SK-N-SH (cell line): ENCODE measurements at regions not wholly inside any gene's neighbourhood (a gene's known extent, or its start where the extent isn't known, plus 50 kb on each side); places are given as distances from the start of the nearest gene placed in this dataset.
A peak's percentile ranks its signal among the peaks of the same experiment; 100 is the strongest.

ENCODE experiments used
- CTCF ChIA-PET: fragments of 300-600, 350-600 bp; formaldehyde crosslinking; extraction: SDS; loops from one replicate; lab custom pipeline; 2021; lab: Yijun Ruan, JAX
- POLR2A ChIA-PET: fragments of 350-600 bp; sonication (Branson Sonifier 250); formaldehyde crosslinking; extraction: SDS; loops from one replicate; lab custom pipeline; 2020; ENCODE audit warnings: antibody characterized with exemption, inconsistent platforms; lab: Yijun Ruan, JAX
- DNase-seq: peaks from one replicate; pipeline ENCODE4 v3.0.0; 2012
- H2AFZ ChIP-seq: fragments of 200-600 bp; sonication (generic); 2 replicates; pipeline ENCODE4 v1.8.1; 2016; ENCODE audit warnings: antibody characterized with exemption, mild to moderate bottlenecking, low read depth
- H3F3A ChIP-seq: fragments of 200-600 bp; sonication (generic); replicated peaks from 2 replicates; pipeline ENCODE3; 2016; ENCODE audit warnings: antibody characterized with exemption, mild to moderate bottlenecking; ENCODE audit not compliant: insufficient read depth
- H3K27ac ChIP-seq, 2 experiments: fragments of 200-500 bp in 1 of 2; fragments of 200-600 bp in 1 of 2; sonication (Bioruptor generic) in 1 of 2; sonication (generic), shearing (Covaris generic) in 1 of 2; 2 replicates each; pipeline versions ENCODE4 v1.5.1 to v1.6.1; 2014 to 2016; ENCODE audit warnings: low read depth in 2 of 2, inconsistent platforms in 1 of 2, low read length in 1 of 2, mild to moderate bottlenecking in 1 of 2, mixed read lengths in 1 of 2
- H3K27me3 ChIP-seq: fragments of 200-600 bp; sonication (generic), shearing (Covaris generic); 2 replicates; pipeline ENCODE4 v1.6.1; 2016; ENCODE audit warnings: mixed run types; ENCODE audit not compliant: insufficient read depth
- H3K36me3 ChIP-seq, 2 experiments: fragments of 200-500 bp in 1 of 2; fragments of 200-600 bp in 1 of 2; sonication (Bioruptor generic) in 1 of 2; sonication (generic) in 1 of 2; replicated peaks in 1 of 2; 2 replicates each; pipeline versions ENCODE3 to v1.5.1; 2014 to 2016; ENCODE audit warnings: low read length in 1 of 2, mild to moderate bottlenecking in 1 of 2; ENCODE audit not compliant: insufficient read depth in 2 of 2, control insufficient read depth in 1 of 2
- H3K4me1 ChIP-seq, 2 experiments: fragments of 200-500 bp in 1 of 2; fragments of 200-600 bp in 1 of 2; sonication (Bioruptor generic) in 1 of 2; sonication (generic), shearing (Covaris generic) in 1 of 2; 2 replicates each; pipeline versions ENCODE4 v1.5.1 to v1.6.1; 2014 to 2016; ENCODE audit warnings: low read depth in 1 of 2, low read length in 1 of 2, mixed run types in 1 of 2; ENCODE audit not compliant: insufficient read depth in 2 of 2, control insufficient read depth in 1 of 2
- H3K4me2 ChIP-seq: fragments of 200-600 bp; sonication (generic), shearing (Covaris generic); 2 replicates; pipeline ENCODE4 v1.6.1; 2017; ENCODE audit warnings: mixed run types
- H3K4me3 ChIP-seq, 2 experiments: fragments of 200-500 bp in 1 of 2; fragments of 200-600 bp in 1 of 2; sonication (Bioruptor generic) in 1 of 2; sonication (generic), shearing (Covaris generic) in 1 of 2; 2 replicates each; pipeline versions ENCODE4 v1.5.1 to v1.8.1; 2014 to 2016; ENCODE audit warnings: low read depth in 2 of 2, inconsistent platforms in 1 of 2, low read length in 1 of 2, mild to moderate bottlenecking in 1 of 2, mixed read lengths in 1 of 2, moderate library complexity in 1 of 2
- H3K79me2 ChIP-seq: fragments of 200-600 bp; sonication (generic); 2 replicates; pipeline ENCODE4 v1.8.1; 2017; ENCODE audit warnings: mild to moderate bottlenecking; ENCODE audit not compliant: insufficient read depth
- H3K9ac ChIP-seq: fragments of 200-600 bp; sonication (generic); 2 replicates; pipeline ENCODE4 v1.6.1; 2017; ENCODE audit warnings: mixed run types
- H3K9me2 ChIP-seq: fragments of 200-600 bp; sonication (generic); 2 replicates; pipeline ENCODE4 v1.6.1; 2017; ENCODE audit warnings: mixed run types
- H3K9me3 ChIP-seq: fragments of 200-600 bp; sonication (generic); 2 replicates; pipeline ENCODE4 v1.6.1; 2017; ENCODE audit warnings: mixed run types, mild to moderate bottlenecking, moderate library complexity
- H4K20me1 ChIP-seq: fragments of 200-600 bp; sonication (generic); 2 replicates; pipeline ENCODE4 v1.6.1; 2017; ENCODE audit warnings: mild to moderate bottlenecking, mixed run types; ENCODE audit not compliant: insufficient read depth
- CHD2 ChIP-seq: fragments of 150-350 bp; IDR thresholded peaks from 2 replicates; pipeline ENCODE4 v1.6.1; 2018; ENCODE audit warnings: low read length; ENCODE audit not compliant: partially characterized antibody
- EZH2phosphoT487 ChIP-seq: fragments of 200-600 bp; sonication (generic); IDR thresholded peaks from 2 replicates; pipeline ENCODE4 v1.6.1; 2017; ENCODE audit warnings: low read depth, mixed run types, mild to moderate bottlenecking, antibody characterized with exemption, moderate library complexity, borderline replicate concordance
- FOSL2 ChIP-seq: IDR thresholded peaks from 2 replicates; pipeline ENCODE4 v1.4.0; 2012; ENCODE audit warnings: low read depth, mild to moderate bottlenecking, moderate library complexity, borderline replicate concordance
- IRF3 ChIP-seq: fragments of 150-350 bp; IDR thresholded peaks from 2 replicates; pipeline ENCODE4 v1.6.1; 2016; ENCODE audit warnings: mild to moderate bottlenecking, low read depth, low read length
- JUND ChIP-seq: IDR thresholded peaks from 2 replicates; pipeline ENCODE4 v1.4.0; 2012
- MAX ChIP-seq: IDR thresholded peaks from 2 replicates; pipeline ENCODE4 v1.4.0; 2012; ENCODE audit warnings: low read depth
- MXI1 ChIP-seq: IDR thresholded peaks from 2 replicates; pipeline ENCODE4 v1.6.1; 2012; ENCODE audit warnings: mild to moderate bottlenecking, low read depth, low read length, improper control_type of control experiment
- NFIC ChIP-seq: IDR thresholded peaks from 2 replicates; pipeline ENCODE4 v1.4.0; 2012; ENCODE audit warnings: borderline replicate concordance
- NRF1 ChIP-seq: IDR thresholded peaks from 2 replicates; pipeline ENCODE4 v1.6.1; 2012; ENCODE audit warnings: low read depth, mild to moderate bottlenecking, low read length
- RAD21 ChIP-seq: IDR thresholded peaks from 2 replicates; pipeline ENCODE4 v1.6.1; 2012; ENCODE audit warnings: mild to moderate bottlenecking, low read length
- RCOR1 ChIP-seq: fragments of 150-350 bp; IDR thresholded peaks from 2 replicates; pipeline ENCODE4 v1.6.1; 2017; ENCODE audit warnings: antibody characterized with exemption, low read length
- RFX5 ChIP-seq: IDR thresholded peaks from 2 replicates; pipeline ENCODE4 v1.6.1; 2012; ENCODE audit warnings: mild to moderate bottlenecking, improper control_type of control experiment, low read length
- SIN3A ChIP-seq: IDR thresholded peaks from 2 replicates; pipeline ENCODE4 v1.6.1; 2012; ENCODE audit warnings: low read depth, mild to moderate bottlenecking, low read length, moderate library complexity, borderline replicate concordance
- SMC3 ChIP-seq: IDR thresholded peaks from 2 replicates; pipeline ENCODE4 v1.6.1; 2012; ENCODE audit warnings: low read depth, low read length, improper control_type of control experiment
- TCF12 ChIP-seq: IDR thresholded peaks from 2 replicates; pipeline ENCODE4 v1.4.0; 2012
- YY1 ChIP-seq: IDR thresholded peaks from 2 replicates; pipeline ENCODE4 v1.4.0; 2012; ENCODE audit warnings: low read depth, mild to moderate bottlenecking
- WGBS: methylation state at CpG from one replicate; pipeline ENCODE4 v1.1.6; 2017; ENCODE audit warnings: low lambda C conversion rate; 5-methylcytosine and 5-hydroxymethylcytosine counted together
- TF ChIP-seq, protein P1 (sequence below): fragments of 200-600 bp; sonication (generic); IDR thresholded peaks from 2 replicates; pipeline ENCODE4 v1.6.1; 2017; ENCODE audit warnings: antibody characterized with exemption, mild to moderate bottlenecking, moderate library complexity
- TF ChIP-seq, protein P2 (sequence below): IDR thresholded peaks from 2 replicates; pipeline ENCODE4 v1.4.0; 2012; ENCODE audit warnings: low read depth, borderline replicate concordance
- TF ChIP-seq, protein P3 (sequence below): IDR thresholded peaks from 2 replicates; pipeline ENCODE4 v1.4.0; 2012; ENCODE audit warnings: low read depth, borderline replicate concordance
- TF ChIP-seq, protein P4 (sequence below): IDR thresholded peaks from 2 replicates; pipeline ENCODE4 v1.6.1; 2012; ENCODE audit warnings: mild to moderate bottlenecking, low read depth, low read length, moderate library complexity

GRCh38 chr21:28742527-28742926, 250.2 kb downstream of the LTN1 start (continued):
- TF ChIP-seq, protein P1, sequence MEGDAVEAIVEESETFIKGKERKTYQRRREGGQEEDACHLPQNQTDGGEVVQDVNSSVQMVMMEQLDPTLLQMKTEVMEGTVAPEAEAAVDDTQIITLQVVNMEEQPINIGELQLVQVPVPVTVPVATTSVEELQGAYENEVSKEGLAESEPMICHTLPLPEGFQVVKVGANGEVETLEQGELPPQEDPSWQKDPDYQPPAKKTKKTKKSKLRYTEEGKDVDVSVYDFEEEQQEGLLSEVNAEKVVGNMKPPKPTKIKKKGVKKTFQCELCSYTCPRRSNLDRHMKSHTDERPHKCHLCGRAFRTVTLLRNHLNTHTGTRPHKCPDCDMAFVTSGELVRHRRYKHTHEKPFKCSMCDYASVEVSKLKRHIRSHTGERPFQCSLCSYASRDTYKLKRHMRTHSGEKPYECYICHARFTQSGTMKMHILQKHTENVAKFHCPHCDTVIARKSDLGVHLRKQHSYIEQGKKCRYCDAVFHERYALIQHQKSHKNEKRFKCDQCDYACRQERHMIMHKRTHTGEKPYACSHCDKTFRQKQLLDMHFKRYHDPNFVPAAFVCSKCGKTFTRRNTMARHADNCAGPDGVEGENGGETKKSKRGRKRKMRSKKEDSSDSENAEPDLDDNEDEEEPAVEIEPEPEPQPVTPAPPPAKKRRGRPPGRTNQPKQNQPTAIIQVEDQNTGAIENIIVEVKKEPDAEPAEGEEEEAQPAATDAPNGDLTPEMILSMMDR, result peak; percentile 76
- TF ChIP-seq IRF3, result no peak
- TF ChIP-seq, protein P2, sequence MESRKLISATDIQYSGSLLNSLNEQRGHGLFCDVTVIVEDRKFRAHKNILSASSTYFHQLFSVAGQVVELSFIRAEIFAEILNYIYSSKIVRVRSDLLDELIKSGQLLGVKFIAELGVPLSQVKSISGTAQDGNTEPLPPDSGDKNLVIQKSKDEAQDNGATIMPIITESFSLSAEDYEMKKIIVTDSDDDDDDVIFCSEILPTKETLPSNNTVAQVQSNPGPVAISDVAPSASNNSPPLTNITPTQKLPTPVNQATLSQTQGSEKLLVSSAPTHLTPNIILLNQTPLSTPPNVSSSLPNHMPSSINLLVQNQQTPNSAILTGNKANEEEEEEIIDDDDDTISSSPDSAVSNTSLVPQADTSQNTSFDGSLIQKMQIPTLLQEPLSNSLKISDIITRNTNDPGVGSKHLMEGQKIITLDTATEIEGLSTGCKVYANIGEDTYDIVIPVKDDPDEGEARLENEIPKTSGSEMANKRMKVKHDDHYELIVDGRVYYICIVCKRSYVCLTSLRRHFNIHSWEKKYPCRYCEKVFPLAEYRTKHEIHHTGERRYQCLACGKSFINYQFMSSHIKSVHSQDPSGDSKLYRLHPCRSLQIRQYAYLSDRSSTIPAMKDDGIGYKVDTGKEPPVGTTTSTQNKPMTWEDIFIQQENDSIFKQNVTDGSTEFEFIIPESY, result no peak
- TF ChIP-seq NFIC, result no peak
- peak; percentile 89 for TF ChIP-seq RAD21
- TF ChIP-seq CHD2, result no peak
- TF ChIP-seq NRF1, result no peak
- TF ChIP-seq YY1, result no peak
- TF ChIP-seq RCOR1, result no peak
- TF ChIP-seq, protein P3, sequence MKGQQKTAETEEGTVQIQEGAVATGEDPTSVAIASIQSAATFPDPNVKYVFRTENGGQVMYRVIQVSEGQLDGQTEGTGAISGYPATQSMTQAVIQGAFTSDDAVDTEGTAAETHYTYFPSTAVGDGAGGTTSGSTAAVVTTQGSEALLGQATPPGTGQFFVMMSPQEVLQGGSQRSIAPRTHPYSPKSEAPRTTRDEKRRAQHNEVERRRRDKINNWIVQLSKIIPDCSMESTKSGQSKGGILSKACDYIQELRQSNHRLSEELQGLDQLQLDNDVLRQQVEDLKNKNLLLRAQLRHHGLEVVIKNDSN, result no peak
- TF ChIP-seq SIN3A, result no peak
- TF ChIP-seq MXI1, result no peak
- TF ChIP-seq TCF12, result no peak
- no peak for TF ChIP-seq JUND
- no peak for TF ChIP-seq MAX
- TF ChIP-seq EZH2phosphoT487, result no peak
- TF ChIP-seq RFX5, result 0 out of 2 replicates have a peak, but pooled peaks have one; percentile 29

DNA sequence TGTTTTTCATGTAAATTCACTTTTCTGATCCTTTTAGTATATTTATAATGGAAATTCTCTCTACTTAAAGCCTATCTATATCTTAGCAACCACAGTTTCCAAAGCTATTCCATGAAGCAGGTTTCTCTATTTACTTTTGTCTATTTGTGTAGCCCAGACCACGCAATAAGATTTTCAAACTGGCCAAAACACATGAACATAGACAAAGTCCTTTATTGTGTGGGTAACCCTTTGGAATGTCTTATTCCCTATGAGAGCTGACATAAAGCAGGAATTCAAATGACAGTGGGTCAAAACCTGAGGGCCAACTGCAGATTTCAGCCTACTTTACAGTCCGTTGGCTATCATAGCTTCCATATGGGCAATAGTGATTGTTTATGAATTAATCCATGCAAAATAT, 252.6 kb downstream of the LTN1 start:
- Histone ChIP-seq H3K27ac (no peak overlapping the region), H3K36me3 (no peaks in the 10 kb centered on the region), H3F3A (peaks cover 7% of the 10 kb centered on the region), H3K27me3 (no peaks in the 10 kb centered on the region), H3K4me1 (peaks cover 0 to 5% of the 10 kb centered on the region in 2 experiments; a peak in 2 of 4 replicates), H4K20me1 (no peaks in the 10 kb centered on the region), H3K4me3 (no peak overlapping the region), H3K9me3 (no peaks in the 10 kb centered on the region), H2AFZ (no peak overlapping the region), H3K9me2 (no peaks in the 10 kb centered on the region), H3K9ac (no peak overlapping the region), H3K4me2 (no peak overlapping the region), H3K79me2 (no peaks in the 10 kb centered on the region)
- ChIA-PET CTCF (interaction anchor here (1.1 kb wide), 1 partner anchor 404 kb away, joined by 4 read pairs; no protein-coding TSS in a partner anchor), POLR2A (no interaction called here)
- no peak for DNase-seq
- WGBS, result 96% methylated on average over 2 of the region's 2 CpGs
- TF ChIP-seq JUND (no peak), FOSL2 (no peak), SMC3 (no peak), MXI1 (no peak), EZH2phosphoT487 (no peak), NFIC (no peak)
- TF ChIP-seq, protein P4, sequence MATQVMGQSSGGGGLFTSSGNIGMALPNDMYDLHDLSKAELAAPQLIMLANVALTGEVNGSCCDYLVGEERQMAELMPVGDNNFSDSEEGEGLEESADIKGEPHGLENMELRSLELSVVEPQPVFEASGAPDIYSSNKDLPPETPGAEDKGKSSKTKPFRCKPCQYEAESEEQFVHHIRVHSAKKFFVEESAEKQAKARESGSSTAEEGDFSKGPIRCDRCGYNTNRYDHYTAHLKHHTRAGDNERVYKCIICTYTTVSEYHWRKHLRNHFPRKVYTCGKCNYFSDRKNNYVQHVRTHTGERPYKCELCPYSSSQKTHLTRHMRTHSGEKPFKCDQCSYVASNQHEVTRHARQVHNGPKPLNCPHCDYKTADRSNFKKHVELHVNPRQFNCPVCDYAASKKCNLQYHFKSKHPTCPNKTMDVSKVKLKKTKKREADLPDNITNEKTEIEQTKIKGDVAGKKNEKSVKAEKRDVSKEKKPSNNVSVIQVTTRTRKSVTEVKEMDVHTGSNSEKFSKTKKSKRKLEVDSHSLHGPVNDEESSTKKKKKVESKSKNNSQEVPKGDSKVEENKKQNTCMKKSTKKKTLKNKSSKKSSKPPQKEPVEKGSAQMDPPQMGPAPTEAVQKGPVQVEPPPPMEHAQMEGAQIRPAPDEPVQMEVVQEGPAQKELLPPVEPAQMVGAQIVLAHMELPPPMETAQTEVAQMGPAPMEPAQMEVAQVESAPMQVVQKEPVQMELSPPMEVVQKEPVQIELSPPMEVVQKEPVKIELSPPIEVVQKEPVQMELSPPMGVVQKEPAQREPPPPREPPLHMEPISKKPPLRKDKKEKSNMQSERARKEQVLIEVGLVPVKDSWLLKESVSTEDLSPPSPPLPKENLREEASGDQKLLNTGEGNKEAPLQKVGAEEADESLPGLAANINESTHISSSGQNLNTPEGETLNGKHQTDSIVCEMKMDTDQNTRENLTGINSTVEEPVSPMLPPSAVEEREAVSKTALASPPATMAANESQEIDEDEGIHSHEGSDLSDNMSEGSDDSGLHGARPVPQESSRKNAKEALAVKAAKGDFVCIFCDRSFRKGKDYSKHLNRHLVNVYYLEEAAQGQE, result no peak
- TF ChIP-seq, protein P1, result no peak
